ENCODE measurements at regions not wholly inside any gene's neighbourhood (a gene's known extent, or its start where the extent isn't known, plus 50 kb on each side); places are given as distances from the start of the nearest gene placed in this dataset.

- TF ChIP-seq EZH2 (IDR thresholded peaks at IDR 0.05; ENCODE audit: insufficient read depth, poor library complexity, severe bottlenecking): no peak
- TF ChIP-seq EZH2phosphoT487 (IDR thresholded peaks at IDR 0.05; ENCODE audit: insufficient read depth, low read depth): no peak
Measured at GRCh38 chr11:23569134-23569533, 708.9 kb upstream of the CCDC179 start.

Measured in GM23248 (cell line).